ENCODE measurements at regions not wholly inside any gene's neighbourhood (a gene's known extent, or its start where the extent isn't known, plus 50 kb on each side); places are given as distances from the start of the nearest gene placed in this dataset.

DNA sequence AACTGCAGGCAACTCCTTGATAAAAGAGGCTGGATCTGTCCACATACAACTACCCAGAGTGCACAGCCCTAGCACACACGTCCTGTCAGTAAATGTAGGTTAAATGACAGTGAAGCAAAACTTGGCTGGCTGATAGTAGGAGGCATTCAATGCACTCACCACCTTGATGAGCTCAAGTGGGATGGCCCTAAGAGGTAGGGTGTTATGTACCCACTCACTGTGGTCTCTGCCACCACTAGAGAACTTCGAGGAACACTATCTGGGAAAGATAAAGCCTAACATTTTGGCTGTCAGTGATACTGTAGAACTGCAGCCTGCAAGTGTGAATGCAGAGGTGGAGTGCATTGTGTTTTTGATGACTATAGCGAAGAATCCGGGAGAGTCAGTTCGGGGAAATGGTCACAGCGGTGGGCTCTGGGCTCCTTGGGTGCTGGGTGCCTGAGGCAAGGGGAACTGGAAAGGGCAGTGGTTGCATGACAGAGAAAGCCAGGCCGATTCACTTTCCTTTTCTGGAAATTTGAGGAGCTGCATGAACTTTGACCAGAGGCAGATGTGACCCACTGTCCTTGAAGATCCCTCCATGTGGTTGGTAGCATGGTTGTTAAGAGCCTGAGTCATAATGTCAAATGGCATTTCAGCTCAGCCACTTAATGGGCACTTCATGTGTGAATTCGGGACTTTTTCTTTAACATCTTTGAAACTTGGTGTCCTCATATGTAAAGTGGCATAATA is 93.1 kb upstream of the ZPBP start:
- Histone ChIP-seq H3K27ac (ENCODE audit: low read length) (no peak overlapping the region), H3K36me3 (ENCODE audit: control insufficient read depth, insufficient read depth, low read length) (no peaks in the 10 kb centered on the region), H3K4me3 (ENCODE audit: low read depth in 2 of 2, low read length in 2 of 2) (no peak overlapping the region), H3K9me3 (ENCODE audit: control insufficient read depth, insufficient read depth, low read depth, low read length) (no peaks in the 10 kb centered on the region), H3K27me3 (ENCODE audit: control insufficient read depth, insufficient read depth, low read length) (peaks cover 3% of the 10 kb centered on the region; the same call in 1 of the 2 replicates), H3K4me1 (ENCODE audit: control insufficient read depth, insufficient read depth, low read length) (no peaks in the 10 kb centered on the region)
- ATAC-seq (no peak), DNase-seq (ENCODE audit: low read depth, low spot score) (no peak)
- intact Hi-C loops (cut with micrococcal nuclease; ENCODE audit: unreplicated experiment) (no loop called here), in situ Hi-C loops (cut with HindIII; ENCODE audit: low pct_unique_long_range_greater_than_20kb, low sequenced_read_pairs) (no loop called here)
- BruUV-seq (replicated peaks), result no TSS peak
- CTCF ChIA-PET, result no interaction called here
- POLR2A ChIA-PET, result no interaction called here
- TF ChIP-seq, protein P1, sequence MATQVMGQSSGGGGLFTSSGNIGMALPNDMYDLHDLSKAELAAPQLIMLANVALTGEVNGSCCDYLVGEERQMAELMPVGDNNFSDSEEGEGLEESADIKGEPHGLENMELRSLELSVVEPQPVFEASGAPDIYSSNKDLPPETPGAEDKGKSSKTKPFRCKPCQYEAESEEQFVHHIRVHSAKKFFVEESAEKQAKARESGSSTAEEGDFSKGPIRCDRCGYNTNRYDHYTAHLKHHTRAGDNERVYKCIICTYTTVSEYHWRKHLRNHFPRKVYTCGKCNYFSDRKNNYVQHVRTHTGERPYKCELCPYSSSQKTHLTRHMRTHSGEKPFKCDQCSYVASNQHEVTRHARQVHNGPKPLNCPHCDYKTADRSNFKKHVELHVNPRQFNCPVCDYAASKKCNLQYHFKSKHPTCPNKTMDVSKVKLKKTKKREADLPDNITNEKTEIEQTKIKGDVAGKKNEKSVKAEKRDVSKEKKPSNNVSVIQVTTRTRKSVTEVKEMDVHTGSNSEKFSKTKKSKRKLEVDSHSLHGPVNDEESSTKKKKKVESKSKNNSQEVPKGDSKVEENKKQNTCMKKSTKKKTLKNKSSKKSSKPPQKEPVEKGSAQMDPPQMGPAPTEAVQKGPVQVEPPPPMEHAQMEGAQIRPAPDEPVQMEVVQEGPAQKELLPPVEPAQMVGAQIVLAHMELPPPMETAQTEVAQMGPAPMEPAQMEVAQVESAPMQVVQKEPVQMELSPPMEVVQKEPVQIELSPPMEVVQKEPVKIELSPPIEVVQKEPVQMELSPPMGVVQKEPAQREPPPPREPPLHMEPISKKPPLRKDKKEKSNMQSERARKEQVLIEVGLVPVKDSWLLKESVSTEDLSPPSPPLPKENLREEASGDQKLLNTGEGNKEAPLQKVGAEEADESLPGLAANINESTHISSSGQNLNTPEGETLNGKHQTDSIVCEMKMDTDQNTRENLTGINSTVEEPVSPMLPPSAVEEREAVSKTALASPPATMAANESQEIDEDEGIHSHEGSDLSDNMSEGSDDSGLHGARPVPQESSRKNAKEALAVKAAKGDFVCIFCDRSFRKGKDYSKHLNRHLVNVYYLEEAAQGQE (IDR thresholded peaks at IDR 0.05; ENCODE audit: insufficient read depth in 1 of 2, low read depth in 2 of 2, low read length in 1 of 2), result no peak
- TF ChIP-seq POLR2AphosphoS5 (IDR thresholded peaks at IDR 0.05; ENCODE audit: low read depth, low read length), result no peak
- no peak for TF ChIP-seq CTCF (IDR thresholded peaks at IDR 0.05)
- no peak for TF ChIP-seq SIN3A (IDR thresholded peaks at IDR 0.05; ENCODE audit: borderline replicate concordance, insufficient read depth, low read depth, low read length)
- no peak for TF ChIP-seq TCF7L2 (IDR thresholded peaks at IDR 0.05; ENCODE audit: low read depth, low read length)

GRCh38 chr7:50185208-50185607 is 92.2 kb upstream of the ZPBP start:
- no peak for DNase-seq (ENCODE audit: low read depth, low spot score)
- Histone ChIP-seq H3K27ac (ENCODE audit: low read length) (no peak overlapping the region), H3K4me1 (ENCODE audit: control insufficient read depth, insufficient read depth, low read length) (no peaks in the 10 kb centered on the region), H3K36me3 (ENCODE audit: control insufficient read depth, insufficient read depth, low read length) (no peaks in the 10 kb centered on the region), H3K4me3 (ENCODE audit: low read depth in 2 of 2, low read length in 2 of 2) (no peak overlapping the region), H3K9me3 (ENCODE audit: control insufficient read depth, insufficient read depth, low read depth, low read length) (no peaks in the 10 kb centered on the region), H3K27me3 (ENCODE audit: control insufficient read depth, insufficient read depth, low read length) (peaks cover 3% of the 10 kb centered on the region)
- TF ChIP-seq CTCF (IDR thresholded peaks at IDR 0.05) (no peak), SIN3A (IDR thresholded peaks at IDR 0.05; ENCODE audit: borderline replicate concordance, insufficient read depth, low read depth, low read length) (no peak), TCF7L2 (IDR thresholded peaks at IDR 0.05; ENCODE audit: low read depth, low read length) (no peak), POLR2AphosphoS5 (IDR thresholded peaks at IDR 0.05; ENCODE audit: low read depth, low read length) (no peak)
- TF ChIP-seq, protein P1 (IDR thresholded peaks at IDR 0.05; ENCODE audit: insufficient read depth in 1 of 2, low read depth in 2 of 2, low read length in 1 of 2), result no peak
- ChIA-PET POLR2A (no interaction called here), CTCF (no interaction called here)
- intact Hi-C loops (cut with micrococcal nuclease; ENCODE audit: unreplicated experiment), result no loop called here
- no TSS peak for BruUV-seq (replicated peaks)
- no peak for ATAC-seq
- in situ Hi-C loops (cut with HindIII; ENCODE audit: low pct_unique_long_range_greater_than_20kb, low sequenced_read_pairs), result no loop called here
